G401.6 (cell line): ENCODE measurements at regions not wholly inside any gene's neighbourhood (a gene's known extent, or its start where the extent isn't known, plus 50 kb on each side); places are given as distances from the start of the nearest gene placed in this dataset.
"Not testable (repeated sequence)": the region's sequence is repeated elsewhere in the genome, so short reads cannot be mapped to it uniquely, and the experiment has no call there.

ENCODE experiments used
- FAIRE-seq: peaks from 2 replicates; lab custom pipeline; 2012; peaks lifted over from hg19 to GRCh38; lab: Jason Lieb, UNC

DNA sequence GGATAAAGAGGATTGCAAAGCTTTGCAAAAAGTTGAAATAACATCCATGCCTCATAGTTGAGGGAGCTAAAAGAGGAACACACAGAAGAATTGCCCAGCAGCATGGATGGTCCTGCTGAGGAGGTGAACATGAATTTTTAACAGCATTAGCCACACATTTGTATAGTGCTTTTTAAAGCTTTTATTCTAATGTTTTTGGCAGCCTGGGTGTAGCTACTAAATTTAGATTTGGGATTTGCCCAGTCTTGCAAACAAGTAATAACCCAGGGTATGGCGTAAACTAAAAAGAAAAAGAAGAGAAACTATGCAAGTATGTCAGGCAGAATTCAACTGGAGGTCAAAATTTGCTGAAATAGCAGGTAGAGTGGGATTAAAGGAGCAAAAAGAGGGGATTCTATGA lies 75.1 kb upstream of the PTPRK start:
- FAIRE-seq = no peak

DNA sequence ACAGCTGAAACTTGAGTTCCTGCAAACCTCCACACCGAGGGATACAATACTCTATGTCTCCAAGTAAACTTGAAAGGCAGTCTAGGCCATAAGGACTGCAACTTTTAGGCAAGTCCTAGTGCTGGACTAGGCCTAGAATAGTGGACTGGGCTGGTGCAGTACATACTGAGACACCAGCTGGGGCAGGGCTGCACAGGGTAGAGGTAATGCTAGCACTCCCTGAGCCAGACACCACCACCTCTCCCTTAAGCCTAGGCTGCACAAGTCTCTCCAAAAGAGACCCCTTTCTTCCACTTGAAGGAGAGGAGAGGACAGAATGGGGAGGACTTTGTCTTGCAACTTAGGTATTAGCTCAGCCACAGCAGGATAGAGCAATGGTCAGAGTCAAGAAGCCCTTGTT lies 65.7 kb upstream of the PTPRK start:
- FAIRE-seq = no peak

GRCh38 chr6:128580224-128581110 lies 60.1 kb upstream of the PTPRK start:
- FAIRE-seq = no peak

DNA sequence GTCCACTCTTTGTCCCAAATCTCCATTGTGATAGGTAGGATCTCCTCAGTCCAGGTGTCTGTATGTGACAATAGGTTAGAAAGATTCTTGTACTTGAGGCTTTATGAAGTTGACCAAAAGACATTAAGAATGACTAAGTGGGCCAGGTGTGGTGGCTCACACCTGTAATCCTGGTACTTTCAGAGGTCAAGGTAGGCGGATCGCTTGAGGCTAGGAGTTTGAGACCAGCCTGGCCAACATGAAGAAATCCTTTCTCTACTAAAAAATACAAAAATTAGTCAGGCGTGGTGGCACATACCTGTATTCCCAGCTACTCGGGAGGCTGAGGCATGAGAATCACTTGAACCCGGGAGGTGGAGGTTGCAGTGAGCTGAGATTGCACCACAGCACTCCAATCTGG lies 54.9 kb upstream of the PTPRK start:
- FAIRE-seq = not testable (repeated sequence)

- no peak for FAIRE-seq
Measured at GRCh38 chr6:128574402-128574801, 54.0 kb upstream of the PTPRK start.

DNA sequence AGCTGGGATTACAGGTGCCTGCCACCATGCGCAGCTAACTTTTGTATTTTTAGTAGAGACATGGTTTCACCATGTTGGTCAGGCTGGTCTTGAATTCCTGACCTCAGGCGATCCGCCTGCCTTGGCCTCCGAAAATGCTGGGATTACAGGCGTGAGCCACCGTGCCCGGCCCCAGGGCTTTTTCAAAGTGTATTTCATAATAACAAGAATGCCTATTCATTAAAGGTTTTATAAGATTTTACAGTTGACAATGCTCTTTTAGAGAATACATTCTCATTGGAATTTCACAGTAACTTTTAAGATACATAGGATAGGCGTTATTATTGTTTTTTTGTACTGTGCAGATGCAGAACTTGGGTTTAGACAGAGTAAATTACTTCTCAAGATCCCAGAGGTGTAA lies 52.6 kb upstream of the PTPRK start:
- no peak for FAIRE-seq

- FAIRE-seq = no peak
Measured at GRCh38 chr6:128572294-128572693, 51.9 kb upstream of the PTPRK start.

DNA sequence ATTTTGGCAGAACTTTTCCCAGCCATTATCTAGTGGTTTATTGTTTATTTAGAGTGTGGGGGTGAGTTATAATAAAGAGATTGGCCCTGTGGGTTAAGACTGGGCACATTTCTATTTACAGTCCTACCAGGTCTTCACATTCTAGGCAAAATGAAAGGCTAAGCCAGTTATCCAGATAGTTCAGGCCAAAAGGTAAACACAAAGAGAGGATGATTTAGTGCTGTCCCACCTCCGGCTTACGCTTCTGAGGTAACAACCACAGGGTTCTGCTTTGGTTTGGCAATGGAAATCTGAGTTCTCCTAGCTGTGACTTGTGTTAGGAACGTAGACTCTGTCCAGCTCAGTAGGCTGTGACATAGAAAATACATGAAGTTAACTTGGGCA lies 50.3 kb upstream of the PTPRK start:
- no peak for FAIRE-seq

- no peak for FAIRE-seq
Measured at GRCh38 chr6:128569732-128570679, 49.6 kb upstream of the PTPRK start.
